ENCODE measurements at regions not wholly inside any gene's neighbourhood (a gene's known extent, or its start where the extent isn't known, plus 50 kb on each side); places are given as distances from the start of the nearest gene placed in this dataset.

- H3K4me3 ChIP-seq (ENCODE audit: low read depth, low read length): no peak overlapping the region
- no peak for DNase-seq (ENCODE audit: low read depth)
- no peak for TF ChIP-seq CTCF (IDR thresholded peaks at IDR 0.05; ENCODE audit: control insufficient read depth, extremely low read depth, insufficient read depth)
These were observed 196.9 kb downstream of the MREG start for GRCh38 chr2:215816424-215816823.

GRCh38 chr2:215815960-215816359 lies 197.4 kb downstream of the MREG start:
- DNase-seq (ENCODE audit: low read depth): no peak
- H3K4me3 ChIP-seq (ENCODE audit: low read depth, low read length): no peak overlapping the region
- TF ChIP-seq CTCF (IDR thresholded peaks at IDR 0.05; ENCODE audit: control insufficient read depth, extremely low read depth, insufficient read depth): no peak

- TF ChIP-seq CTCF (IDR thresholded peaks at IDR 0.05; ENCODE audit: control insufficient read depth, extremely low read depth, insufficient read depth): no peak
- DNase-seq (ENCODE audit: low read depth): no peak
- H3K4me3 ChIP-seq (ENCODE audit: low read depth, low read length): no peak overlapping the region
These were observed 200.4 kb downstream of the MREG start for GRCh38 chr2:215812966-215813365.

GRCh38 chr2:215811409-215812345 lies 201.7 kb downstream of the MREG start:
- no peak overlapping the region for H3K4me3 ChIP-seq (ENCODE audit: low read depth, low read length)
- DNase-seq (ENCODE audit: low read depth): no peak
- TF ChIP-seq CTCF (IDR thresholded peaks at IDR 0.05; ENCODE audit: control insufficient read depth, extremely low read depth, insufficient read depth): no peak

- TF ChIP-seq CTCF (IDR thresholded peaks at IDR 0.05; ENCODE audit: control insufficient read depth, extremely low read depth, insufficient read depth): no peak
- DNase-seq (ENCODE audit: low read depth): no peak
- H3K4me3 ChIP-seq (ENCODE audit: low read depth, low read length): no peak overlapping the region
These were observed 202.3 kb downstream of the MREG start for GRCh38 chr2:215811003-215811402.

- DNase-seq (ENCODE audit: low read depth): no peak
- no peak for TF ChIP-seq CTCF (IDR thresholded peaks at IDR 0.05; ENCODE audit: control insufficient read depth, extremely low read depth, insufficient read depth)
- no peak overlapping the region for H3K4me3 ChIP-seq (ENCODE audit: low read depth, low read length)
These were observed 204.4 kb downstream of the MREG start for GRCh38 chr2:215808996-215809395.

- H3K4me3 ChIP-seq (ENCODE audit: low read depth, low read length): no peak overlapping the region
- no peak for DNase-seq (ENCODE audit: low read depth)
- TF ChIP-seq CTCF (IDR thresholded peaks at IDR 0.05; ENCODE audit: control insufficient read depth, extremely low read depth, insufficient read depth): no peak
These were observed 205.2 kb downstream of the MREG start for GRCh38 chr2:215808194-215808593.
